H1 (cell line): ENCODE measurements at regions not wholly inside any gene's neighbourhood (a gene's known extent, or its start where the extent isn't known, plus 50 kb on each side); places are given as distances from the start of the nearest gene placed in this dataset.

Experiments
- CBX5 ChIP-seq: fragments of 300-800, 300-1000 bp; sonication (generic); IDR thresholded peaks from 2 replicates; pipeline ENCODE4 v1.7.1; 2016; ENCODE audit warnings: antibody characterized with exemption, low read length, low read depth
- CHD2 ChIP-seq: IDR thresholded peaks from 2 replicates; pipeline ENCODE4 v1.6.1; 2012; ENCODE audit warnings: low read length, improper control_type of control experiment
- CTBP2 ChIP-seq: IDR thresholded peaks from 2 replicates; pipeline ENCODE4 v1.7.0; 2011; ENCODE audit warnings: borderline replicate concordance, mild to moderate bottlenecking, moderate library complexity, mixed read lengths, low read length; ENCODE audit not compliant: insufficient read depth, insufficient read length
- HDAC2 ChIP-seq, 2 experiments: fragments of 300-600 bp in 1 of 2; sonication (generic) in 1 of 2; IDR thresholded peaks; 2 replicates each; pipeline ENCODE4 v1.6.1; 2011 to 2012; ENCODE audit warnings: low read depth in 2 of 2, low read length in 2 of 2, mild to moderate bottlenecking in 2 of 2, moderate library complexity in 2 of 2, borderline replicate concordance in 1 of 2, inconsistent platforms in 1 of 2
- NANOG ChIP-seq: IDR thresholded peaks from 2 replicates; pipeline ENCODE4 v1.6.1; 2011; ENCODE audit warnings: low read length, low read depth, mild to moderate bottlenecking, inconsistent platforms; ENCODE audit not compliant: insufficient read depth, poor library complexity, severe bottlenecking
- SIN3A ChIP-seq, 2 experiments: IDR thresholded peaks in 1 of 2; conservative IDR thresholded peaks in 1 of 2; 2 replicates each; pipeline ENCODE4 v1.6.1; 2011 to 2012; ENCODE audit warnings: low read length in 2 of 2, improper control_type of control experiment in 1 of 2, low read depth in 1 of 2, mild to moderate bottlenecking in 1 of 2
- SUZ12 ChIP-seq: fragments of 200-600 bp; sonication (generic); IDR thresholded peaks from 2 replicates; pipeline ENCODE4 v1.6.1; 2012; ENCODE audit warnings: mild to moderate bottlenecking, inconsistent platforms, low read length, moderate library complexity, mixed read lengths
- TF ChIP-seq, protein P1 (sequence below): IDR thresholded peaks from 2 replicates; pipeline ENCODE4 v1.6.1; 2012; ENCODE audit warnings: low read length, inconsistent platforms
- TF ChIP-seq, protein P2 (sequence below): IDR thresholded peaks from 2 replicates; pipeline ENCODE4 v1.6.1; 2012; ENCODE audit warnings: inconsistent platforms

DNA sequence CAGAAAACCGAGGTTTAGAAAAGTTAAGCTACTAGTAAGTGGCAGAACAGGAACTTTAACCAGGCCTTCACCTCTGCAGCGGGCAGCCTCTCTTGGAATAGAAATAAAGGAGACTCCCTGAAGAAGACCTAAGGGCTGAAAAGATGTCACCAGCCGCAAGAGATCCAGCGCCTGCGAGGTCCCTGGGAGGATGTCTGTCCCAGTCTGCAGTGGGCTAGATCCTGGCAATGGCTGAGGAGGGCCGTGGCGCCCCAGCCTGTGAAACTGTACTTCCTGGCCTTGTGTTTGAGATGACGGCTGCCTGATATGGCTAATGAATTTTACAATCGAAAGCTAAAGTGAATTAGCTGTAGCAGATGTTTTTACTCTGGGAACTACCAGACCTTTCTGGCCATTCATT is 300.6 kb upstream of the SALL3 start (continued):
- no peak for TF ChIP-seq HDAC2 (IDR thresholded peaks at IDR 0.05; ENCODE audit: borderline replicate concordance in 1 of 2, low read depth in 2 of 2, low read length in 2 of 2)
- TF ChIP-seq CBX5: no peak
- TF ChIP-seq CHD2: no peak
- no peak for TF ChIP-seq CTBP2
- TF ChIP-seq SIN3A (conservative IDR thresholded peaks at IDR 0.05 in 1 of 2, IDR thresholded peaks at IDR 0.05 in 1 of 2; ENCODE audit: low read depth in 1 of 2, low read length in 2 of 2): no peak
- no peak for TF ChIP-seq SUZ12
- TF ChIP-seq, protein P1, sequence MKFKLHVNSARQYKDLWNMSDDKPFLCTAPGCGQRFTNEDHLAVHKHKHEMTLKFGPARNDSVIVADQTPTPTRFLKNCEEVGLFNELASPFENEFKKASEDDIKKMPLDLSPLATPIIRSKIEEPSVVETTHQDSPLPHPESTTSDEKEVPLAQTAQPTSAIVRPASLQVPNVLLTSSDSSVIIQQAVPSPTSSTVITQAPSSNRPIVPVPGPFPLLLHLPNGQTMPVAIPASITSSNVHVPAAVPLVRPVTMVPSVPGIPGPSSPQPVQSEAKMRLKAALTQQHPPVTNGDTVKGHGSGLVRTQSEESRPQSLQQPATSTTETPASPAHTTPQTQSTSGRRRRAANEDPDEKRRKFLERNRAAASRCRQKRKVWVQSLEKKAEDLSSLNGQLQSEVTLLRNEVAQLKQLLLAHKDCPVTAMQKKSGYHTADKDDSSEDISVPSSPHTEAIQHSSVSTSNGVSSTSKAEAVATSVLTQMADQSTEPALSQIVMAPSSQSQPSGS: no peak
- TF ChIP-seq, protein P2, sequence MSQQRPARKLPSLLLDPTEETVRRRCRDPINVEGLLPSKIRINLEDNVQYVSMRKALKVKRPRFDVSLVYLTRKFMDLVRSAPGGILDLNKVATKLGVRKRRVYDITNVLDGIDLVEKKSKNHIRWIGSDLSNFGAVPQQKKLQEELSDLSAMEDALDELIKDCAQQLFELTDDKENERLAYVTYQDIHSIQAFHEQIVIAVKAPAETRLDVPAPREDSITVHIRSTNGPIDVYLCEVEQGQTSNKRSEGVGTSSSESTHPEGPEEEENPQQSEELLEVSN: no peak
- TF ChIP-seq NANOG: no peak
- TF ChIP-seq, all 59 proteins: peak for 0
